Superior temporal gyrus (tissue), 1 donor: ENCODE measurements at regions not wholly inside any gene's neighbourhood (a gene's known extent, or its start where the extent isn't known, plus 50 kb on each side); places are given as distances from the start of the nearest gene placed in this dataset.

ENCODE experiments used
- DNase-seq: peaks from one replicate; pipeline ENCODE4 v3.0.0-alpha.2; 2016; ENCODE audit errors: extremely low spot score

- no peak for DNase-seq
Measured at GRCh38 chr13:36551445-36551844, 119.2 kb downstream of the CCNA1 start.

- DNase-seq = no peak
Measured at GRCh38 chr13:36552334-36552733, 120.0 kb downstream of the CCNA1 start.

DNA sequence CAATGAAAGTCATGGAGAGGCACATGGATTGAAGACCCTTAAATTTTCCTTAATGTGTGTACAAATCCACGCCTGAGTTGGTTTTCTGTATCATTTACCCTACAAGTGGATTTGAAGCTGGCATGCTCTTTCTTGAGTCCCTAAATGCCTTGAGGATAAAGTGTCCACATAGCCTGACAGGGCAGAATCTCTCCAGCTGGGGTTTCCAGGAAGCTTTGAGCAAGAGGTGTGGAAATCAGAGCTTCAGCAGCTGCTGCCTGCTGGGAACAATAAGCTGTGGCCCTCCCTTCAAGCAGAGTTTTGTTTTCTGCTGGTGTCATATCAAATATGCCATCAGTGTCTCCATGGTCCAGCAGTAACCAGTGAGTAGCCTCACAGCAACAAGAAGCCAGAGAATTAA is 120.3 kb upstream of the SERTM1 start:
- no peak for DNase-seq

DNA sequence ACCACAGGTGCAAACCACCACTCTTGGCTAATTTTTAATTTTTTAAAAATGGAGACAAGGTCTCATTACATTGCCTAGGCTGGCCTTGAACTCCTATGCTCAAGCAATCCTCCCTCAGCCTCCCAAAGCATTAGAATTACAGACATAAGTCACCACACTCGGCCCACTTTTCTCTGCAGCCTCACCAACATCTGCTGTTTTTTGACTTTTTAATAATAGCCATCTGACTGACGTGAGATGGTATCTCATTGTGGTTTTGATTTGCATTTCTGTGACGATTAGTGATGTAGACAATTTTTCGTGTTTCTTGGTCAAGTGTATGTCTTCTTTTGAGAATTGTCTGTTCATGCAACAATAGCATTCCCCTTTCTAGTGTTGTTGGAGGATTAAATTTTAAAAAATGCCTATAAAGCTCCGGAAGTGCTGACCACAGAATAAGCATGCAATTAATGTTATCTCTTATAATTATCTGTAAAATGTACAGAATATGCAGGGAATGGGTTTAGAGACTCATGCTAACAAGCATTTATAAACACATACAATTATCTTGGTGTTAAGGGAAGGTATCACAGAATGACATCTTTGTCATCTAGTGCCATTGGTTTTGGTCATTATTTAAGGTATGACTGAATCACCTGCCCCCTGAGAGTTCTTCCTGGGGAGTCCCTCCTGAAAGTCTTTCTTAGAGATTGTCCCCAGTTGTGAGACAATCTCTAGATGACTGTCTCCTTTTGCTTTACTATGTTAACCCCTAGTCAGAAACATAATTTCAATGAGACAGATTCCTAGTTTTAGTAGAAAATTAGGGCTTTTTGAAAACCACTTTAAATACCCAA is 118.5 kb upstream of the SERTM1 start:
- no peak for DNase-seq

DNA sequence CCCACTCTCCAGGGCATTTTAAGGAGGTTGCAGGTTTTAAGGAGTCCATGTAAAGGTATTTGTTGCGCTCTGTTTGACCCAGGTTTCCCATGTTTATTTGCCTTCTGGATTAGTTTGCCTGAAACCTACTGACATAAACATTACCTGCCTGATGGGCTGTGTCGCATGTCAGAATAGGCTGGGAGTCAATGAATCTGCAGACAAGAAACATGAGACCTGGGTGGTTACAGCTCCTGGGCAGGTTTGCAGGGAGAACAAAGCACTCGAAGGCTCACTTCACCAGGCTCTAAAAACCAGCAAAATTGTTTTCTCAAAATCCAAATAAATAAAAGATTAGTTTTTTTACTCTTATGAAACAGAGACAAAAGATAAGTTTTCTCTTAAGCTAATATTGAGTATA is 114.4 kb upstream of the SERTM1 start:
- no peak for DNase-seq

DNA sequence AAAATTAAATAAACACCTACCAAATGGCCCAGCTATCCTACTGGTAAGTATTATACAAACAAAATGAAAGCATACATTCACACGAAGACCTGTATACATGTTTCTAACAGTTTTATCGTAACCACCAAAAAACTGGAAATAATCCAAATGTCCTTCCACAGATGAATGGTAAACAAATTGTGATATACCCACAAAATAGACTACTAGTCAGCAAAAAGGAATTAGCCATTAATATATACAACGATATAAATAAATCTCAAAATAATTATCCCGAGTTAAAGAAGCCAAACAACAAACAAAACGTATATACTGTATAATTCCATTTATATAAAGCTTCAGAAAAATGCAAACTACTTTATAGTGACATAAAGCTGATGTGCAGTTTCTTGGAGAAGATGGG is 106.3 kb upstream of the SERTM1 start:
- no peak for DNase-seq

- no peak for DNase-seq
Measured at GRCh38 chr13:36570489-36570888, 103.3 kb upstream of the SERTM1 start.

- no peak for DNase-seq
Measured at GRCh38 chr13:36571444-36571843, 102.4 kb upstream of the SERTM1 start.

DNA sequence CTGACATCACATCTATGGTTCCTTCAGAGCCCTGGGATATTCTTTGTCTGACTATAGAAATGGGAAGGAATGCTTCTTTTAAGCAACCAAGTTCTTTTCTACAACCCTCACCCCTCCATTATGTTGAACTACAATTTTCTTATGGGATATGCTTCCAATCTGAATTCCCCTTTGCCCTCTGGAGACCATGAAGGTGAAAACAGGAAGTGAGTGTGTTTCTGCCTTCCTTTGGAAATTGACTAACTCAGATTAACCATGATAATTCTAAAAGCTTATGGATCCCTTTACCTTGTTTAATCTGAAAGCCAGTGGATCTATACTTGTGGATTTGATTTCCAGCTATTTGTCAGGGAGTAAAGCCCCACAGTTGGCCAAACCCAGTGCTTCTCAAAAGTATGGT is 90.8 kb upstream of the SERTM1 start:
- DNase-seq = no peak

DNA sequence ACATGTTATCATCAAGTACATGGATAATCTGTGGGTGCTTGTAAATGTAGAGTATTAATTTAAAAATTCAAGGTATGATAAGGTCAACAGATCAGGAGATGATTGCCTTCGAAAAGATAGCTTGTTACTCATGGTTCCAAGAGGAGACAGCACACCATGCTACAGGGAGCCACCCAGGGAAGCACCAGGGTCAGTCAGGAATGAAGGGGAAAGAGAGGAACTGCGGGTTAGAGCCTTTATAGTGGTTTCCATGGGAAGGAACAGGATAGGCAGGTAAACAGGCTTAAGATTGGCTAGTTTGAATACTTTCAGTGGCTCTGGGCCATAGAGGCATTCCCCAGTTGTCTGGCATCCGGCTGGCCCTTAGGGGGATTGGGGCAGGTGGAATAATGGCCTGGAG is 74.2 kb upstream of the SERTM1 start:
- no peak for DNase-seq

- DNase-seq = no peak
Measured at GRCh38 chr13:36601186-36601585, 72.6 kb upstream of the SERTM1 start.

DNA sequence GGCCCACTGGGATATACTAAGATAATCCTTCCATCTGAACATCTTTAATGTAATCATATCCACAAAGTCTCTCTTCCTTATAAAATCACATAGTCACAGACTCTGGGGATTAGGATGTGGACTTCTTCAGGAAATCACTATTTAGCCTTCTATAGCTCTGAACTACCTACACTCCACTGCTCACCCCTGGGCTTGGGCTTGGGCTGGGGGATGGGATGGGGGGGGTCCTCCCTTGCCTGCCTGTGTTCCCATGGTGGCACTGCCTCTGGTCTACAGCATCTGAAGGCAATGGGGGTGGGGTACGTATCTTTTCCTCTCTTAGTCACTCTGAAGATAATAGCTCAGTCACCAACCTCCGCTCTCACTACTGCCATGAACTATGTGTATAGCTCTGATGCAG is 67.8 kb upstream of the SERTM1 start:
- DNase-seq = no peak

DNA sequence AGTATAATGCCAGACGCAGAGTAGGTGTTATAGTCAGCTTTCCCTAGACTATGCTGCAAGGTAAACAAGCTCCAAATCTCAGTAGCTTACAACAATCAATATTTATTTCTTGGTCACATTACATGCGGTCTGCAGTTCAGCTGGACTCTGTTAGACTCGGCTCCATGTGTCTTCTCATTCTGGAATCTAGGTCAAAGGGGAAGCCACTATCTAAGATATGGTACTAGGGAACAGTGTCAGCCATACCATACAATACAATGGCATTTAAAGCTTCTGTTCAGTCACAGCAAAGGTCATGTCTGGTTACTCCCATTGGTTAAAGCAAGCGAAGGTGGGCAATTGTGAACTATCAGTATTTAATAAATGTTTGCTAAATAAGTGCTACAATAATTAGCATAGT is 65.3 kb upstream of the SERTM1 start:
- DNase-seq = no peak

- no peak for DNase-seq
Measured at GRCh38 chr13:36612230-36612629, 61.6 kb upstream of the SERTM1 start.

- DNase-seq = no peak
Measured at GRCh38 chr13:36616706-36617105, 57.1 kb upstream of the SERTM1 start.

DNA sequence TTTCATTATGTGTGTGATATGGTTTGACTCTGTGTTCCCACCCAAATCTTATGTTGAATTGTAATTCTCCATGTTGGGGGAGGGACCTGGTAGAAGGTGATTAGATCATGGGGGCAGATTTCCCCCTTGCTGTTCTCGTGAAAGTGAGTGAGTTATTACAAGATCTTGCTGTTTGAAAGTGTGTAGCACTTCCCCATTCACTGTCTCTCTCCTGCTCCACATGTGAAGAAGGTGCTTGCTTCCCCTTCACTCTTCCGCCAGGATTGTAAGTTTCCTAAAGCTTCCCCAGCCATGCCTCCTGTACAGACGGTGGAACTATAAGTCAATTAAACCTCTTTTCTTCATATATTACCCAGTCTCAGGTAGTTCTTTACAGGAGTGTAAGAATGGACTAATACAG is 54.3 kb upstream of the SERTM1 start:
- DNase-seq = no peak
